Ishikawa (cell line): ENCODE measurements at regions not wholly inside any gene's neighbourhood (a gene's known extent, or its start where the extent isn't known, plus 50 kb on each side); places are given as distances from the start of the nearest gene placed in this dataset.

Experiments used
- CEBPB ChIP-seq: IDR thresholded peaks from 2 replicates; pipeline ENCODE4 v1.6.1; 2012
- CREB1 ChIP-seq: IDR thresholded peaks from 2 replicates; pipeline ENCODE4 v1.6.1; 2012; ENCODE audit warnings: low read depth
- EGR1 ChIP-seq: IDR thresholded peaks from 2 replicates; pipeline ENCODE4 v1.6.1; 2012
- EP300 ChIP-seq: IDR thresholded peaks from 2 replicates; pipeline ENCODE4 v1.6.1; 2012; ENCODE audit warnings: borderline replicate concordance
- FOXM1 ChIP-seq: IDR thresholded peaks from 2 replicates; pipeline ENCODE4 v1.6.1; 2012; ENCODE audit warnings: low read depth, borderline replicate concordance
- MAX ChIP-seq: IDR thresholded peaks from 2 replicates; pipeline ENCODE4 v1.6.1; 2012
- NFIC ChIP-seq: IDR thresholded peaks from 2 replicates; pipeline ENCODE4 v1.6.1; 2012
- RAD21 ChIP-seq: IDR thresholded peaks from 2 replicates; pipeline ENCODE4 v1.6.1; 2012; ENCODE audit warnings: low read depth
- REST ChIP-seq: IDR thresholded peaks from 2 replicates; pipeline ENCODE4 v1.6.1; 2012; ENCODE audit warnings: low read depth, mild to moderate bottlenecking
- TAF1 ChIP-seq: IDR thresholded peaks from 2 replicates; pipeline ENCODE4 v1.6.1; 2012; ENCODE audit warnings: low read depth, mild to moderate bottlenecking
- TCF12 ChIP-seq: IDR thresholded peaks from 2 replicates; pipeline ENCODE4 v1.6.1; 2012; ENCODE audit warnings: low read depth
- TEAD4 ChIP-seq: IDR thresholded peaks from 2 replicates; pipeline ENCODE4 v1.6.1; 2012
- YY1 ChIP-seq: IDR thresholded peaks from 2 replicates; pipeline ENCODE4 v1.6.1; 2012; ENCODE audit warnings: low read depth

GRCh38 chr14:96736439-96736838, 60.7 kb upstream of the VRK1 start:
- TF ChIP-seq REST (no peak), MAX (no peak), NFIC (no peak), EGR1 (no peak), TAF1 (no peak), FOXM1 (no peak), TEAD4 (no peak), RAD21 (no peak), EP300 (no peak), TCF12 (no peak), YY1 (no peak), CREB1 (no peak), CEBPB (no peak)
